ENCODE measurements at regions not wholly inside any gene's neighbourhood (a gene's known extent, or its start where the extent isn't known, plus 50 kb on each side); places are given as distances from the start of the nearest gene placed in this dataset.

- 94% methylated on average over 2 of the region's 2 CpGs; no CpG with 5 or more reads in 1 of the 2 experiments for WGBS, 2 experiments (ENCODE audit: extremely low coverage in 1 of 2, insufficient coverage in 1 of 2, insufficient read length in 1 of 2, insufficient replicate concordance in 2 of 2, low coverage in 1 of 2, low lambda C conversion rate in 2 of 2, missing lambda C conversion rate in 1 of 2)
- no peak for FAIRE-seq
- H3K14ac ChIP-seq (ENCODE audit: insufficient read length): no peak overlapping the region
- H3K79me1 ChIP-seq (ENCODE audit: low read depth, low read length): no peaks in the 10 kb centered on the region
- no peak overlapping the region for H3K56ac ChIP-seq (replicated peaks; ENCODE audit: insufficient read length, low read depth, low read length)
- H3K4me1 ChIP-seq (replicated peaks in 1 of 4; ENCODE audit: control insufficient read depth in 3 of 4, insufficient read depth in 4 of 4, low read length in 3 of 4): no peaks in the 10 kb centered on the region; a peak in 2 of 7 replicates
- TF ChIP-seq TBP (IDR thresholded peaks at IDR 0.05; ENCODE audit: low read depth, low read length): no peak
- no peak for TF ChIP-seq YY1 (IDR thresholded peaks at IDR 0.05; ENCODE audit: low read depth, low read length)
- TF ChIP-seq TCF12 (IDR thresholded peaks at IDR 0.05; ENCODE audit: low read depth, low read length): no peak
- TF ChIP-seq USF2 (IDR thresholded peaks at IDR 0.05; ENCODE audit: low read length): no peak
- no peak for TF ChIP-seq GTF2F1 (IDR thresholded peaks at IDR 0.05; ENCODE audit: borderline replicate concordance, low read depth, low read length)
- no peak for TF ChIP-seq RFX5 (IDR thresholded peaks at IDR 0.05; ENCODE audit: borderline replicate concordance, low read depth, low read length)
- no peak for TF ChIP-seq CBX8 (IDR thresholded peaks at IDR 0.05; ENCODE audit: borderline replicate concordance, low read depth, low read length)
- no peak for TF ChIP-seq SAP30 (IDR thresholded peaks at IDR 0.05; ENCODE audit: insufficient read depth, insufficient replicate concordance, low read length)
- TF ChIP-seq BACH1 (IDR thresholded peaks at IDR 0.05; ENCODE audit: low read length): no peak
- no peak overlapping the region for H3K4me3 ChIP-seq (ENCODE audit: extremely low read depth in 1 of 4, insufficient read depth in 2 of 4, low read depth in 3 of 4, low read length in 4 of 4)
- no peaks in the 10 kb centered on the region for H3K27me3 ChIP-seq (replicated peaks in 1 of 4; ENCODE audit: control insufficient read depth in 3 of 4, extremely low read depth in 1 of 4, insufficient read depth in 3 of 4, low read length in 3 of 4)
- no peak overlapping the region for H4K8ac ChIP-seq (ENCODE audit: extremely low read depth, insufficient read depth, low read length)
- H3K79me2 ChIP-seq (ENCODE audit: control insufficient read depth in 1 of 2, insufficient read depth in 2 of 2, low read length in 2 of 2): no peaks in the 10 kb centered on the region
- H2BK120ac ChIP-seq (replicated peaks; ENCODE audit: low read depth, low read length): no peak overlapping the region
- ChIA-PET CTCF (ENCODE audit: partially characterized antibody) (no interaction called here), POLR2A (ENCODE audit: partially characterized antibody) (no interaction called here)
- no peaks in the 10 kb centered on the region for H4K20me1 ChIP-seq (replicated peaks in 1 of 2; ENCODE audit: control insufficient read depth in 1 of 2, insufficient read depth in 2 of 2, low read length in 2 of 2)
- no peak overlapping the region for H3K9ac ChIP-seq (replicated peaks in 1 of 4; ENCODE audit: extremely low read depth in 1 of 4, low read depth in 3 of 4, low read length in 3 of 4)
- no peaks in the 10 kb centered on the region for H3K9me3 ChIP-seq (ENCODE audit: insufficient read depth in 2 of 2, low read depth in 1 of 2, low read length in 1 of 2)
- no peak overlapping the region for H2AK5ac ChIP-seq (ENCODE audit: low read depth, low read length)
- H2BK5ac ChIP-seq (ENCODE audit: low read depth, low read length): no peak overlapping the region
- no peak overlapping the region for H3K4me2 ChIP-seq (ENCODE audit: insufficient read depth in 1 of 2, low read depth in 2 of 2, low read length in 2 of 2)
- H3K18ac ChIP-seq (ENCODE audit: extremely low read depth, low read length): no peak overlapping the region
- H2BK20ac ChIP-seq (ENCODE audit: low read length): no peak overlapping the region
- no peak overlapping the region for H4K91ac ChIP-seq (replicated peaks; ENCODE audit: insufficient read length, low read length)
- no peak overlapping the region for H4K5ac ChIP-seq (ENCODE audit: insufficient read length, low read depth, low read length)
- no peak overlapping the region for H2BK12ac ChIP-seq (ENCODE audit: low read depth, low read length)
- no peak overlapping the region for H3K4ac ChIP-seq (replicated peaks; ENCODE audit: insufficient read length, low read depth, low read length)
- no peak overlapping the region for H3K27ac ChIP-seq (ENCODE audit: low read depth, low read length)
- H2AFZ ChIP-seq (ENCODE audit: low read length): no peak overlapping the region
- DNase-seq (ENCODE audit: low read depth in 1 of 2, low spot score in 2 of 2): no peak
- H3K23ac ChIP-seq (ENCODE audit: insufficient read length): no peak overlapping the region
- no peak overlapping the region for H2BK15ac ChIP-seq (ENCODE audit: low read length)
- no peaks in the 10 kb centered on the region for H3K23me2 ChIP-seq (ENCODE audit: low read depth, low read length)
- H3K36me3 ChIP-seq (ENCODE audit: control insufficient read depth in 2 of 4, insufficient read depth in 4 of 4, low read length in 3 of 4): no peaks in the 10 kb centered on the region
Measured at GRCh38 chr2:210730672-210731071, 174.3 kb downstream of the CPS1 start.
